ENCODE measurements at regions not wholly inside any gene's neighbourhood (a gene's known extent, or its start where the extent isn't known, plus 50 kb on each side); places are given as distances from the start of the nearest gene placed in this dataset.

DNA sequence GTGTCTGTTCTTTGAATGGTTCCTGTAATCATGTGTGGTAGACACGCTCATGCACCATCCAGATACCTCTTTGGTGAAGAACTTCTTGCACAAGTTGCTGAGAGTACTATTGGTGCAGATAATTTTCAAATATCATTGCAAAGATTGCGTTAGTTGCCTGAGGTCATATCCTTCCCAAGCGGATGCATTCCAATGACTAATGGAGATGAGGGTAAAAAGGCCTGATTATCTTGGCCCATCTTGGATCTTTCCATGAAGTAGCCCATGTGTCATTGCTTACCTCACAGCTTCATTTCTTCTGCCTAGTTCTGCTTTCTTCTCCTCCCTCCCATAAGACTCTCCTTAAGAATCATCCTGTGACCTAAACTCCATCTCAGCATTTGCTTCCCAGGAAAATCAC, 384.9 kb upstream of the CNKSR2 start:
- DNase-seq, result no peak
- no peaks in the 10 kb centered on the region for H3K4me1 ChIP-seq
- H3K27me3 ChIP-seq, result no peaks in the 10 kb centered on the region
- no peak for ATAC-seq
- H3K9me3 ChIP-seq, result no peaks in the 10 kb centered on the region
- TF ChIP-seq, protein P1, sequence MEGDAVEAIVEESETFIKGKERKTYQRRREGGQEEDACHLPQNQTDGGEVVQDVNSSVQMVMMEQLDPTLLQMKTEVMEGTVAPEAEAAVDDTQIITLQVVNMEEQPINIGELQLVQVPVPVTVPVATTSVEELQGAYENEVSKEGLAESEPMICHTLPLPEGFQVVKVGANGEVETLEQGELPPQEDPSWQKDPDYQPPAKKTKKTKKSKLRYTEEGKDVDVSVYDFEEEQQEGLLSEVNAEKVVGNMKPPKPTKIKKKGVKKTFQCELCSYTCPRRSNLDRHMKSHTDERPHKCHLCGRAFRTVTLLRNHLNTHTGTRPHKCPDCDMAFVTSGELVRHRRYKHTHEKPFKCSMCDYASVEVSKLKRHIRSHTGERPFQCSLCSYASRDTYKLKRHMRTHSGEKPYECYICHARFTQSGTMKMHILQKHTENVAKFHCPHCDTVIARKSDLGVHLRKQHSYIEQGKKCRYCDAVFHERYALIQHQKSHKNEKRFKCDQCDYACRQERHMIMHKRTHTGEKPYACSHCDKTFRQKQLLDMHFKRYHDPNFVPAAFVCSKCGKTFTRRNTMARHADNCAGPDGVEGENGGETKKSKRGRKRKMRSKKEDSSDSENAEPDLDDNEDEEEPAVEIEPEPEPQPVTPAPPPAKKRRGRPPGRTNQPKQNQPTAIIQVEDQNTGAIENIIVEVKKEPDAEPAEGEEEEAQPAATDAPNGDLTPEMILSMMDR (IDR thresholded peaks at IDR 0.05), result no peak
- H3K27ac ChIP-seq, result no peak overlapping the region
- no peak overlapping the region for H3K4me3 ChIP-seq
- no peaks in the 10 kb centered on the region for H3K36me3 ChIP-seq
- intact Hi-C loops (cut with DNase I), result no loop called here

DNA sequence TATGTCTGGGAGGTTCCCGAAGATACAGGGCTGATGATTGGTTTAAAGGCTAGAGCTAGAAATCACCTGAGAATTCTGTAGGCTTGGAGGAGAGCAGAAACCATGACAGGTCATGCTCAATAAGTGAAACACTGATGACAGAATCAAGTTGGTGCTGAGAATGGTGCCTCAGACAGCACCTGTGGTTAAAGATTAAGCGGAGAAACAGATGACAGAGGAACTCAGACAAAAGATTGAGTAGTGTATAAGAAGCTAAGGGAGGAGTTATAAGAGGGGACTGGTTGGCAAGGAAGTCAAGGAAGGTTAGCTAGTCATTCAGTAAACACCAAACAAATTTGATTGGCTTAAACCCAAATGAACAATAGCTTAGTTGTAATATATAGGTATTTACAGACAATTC, 385.4 kb upstream of the CNKSR2 start:
- no peak for DNase-seq
- ATAC-seq, result no peak
- Histone ChIP-seq H3K4me3 (no peak overlapping the region), H3K27ac (no peak overlapping the region), H3K36me3 (no peaks in the 10 kb centered on the region), H3K9me3 (no peaks in the 10 kb centered on the region), H3K27me3 (no peaks in the 10 kb centered on the region), H3K4me1 (no peaks in the 10 kb centered on the region)
- intact Hi-C loops (cut with DNase I), result no loop called here
- TF ChIP-seq, protein P1 (IDR thresholded peaks at IDR 0.05), result no peak

DNA sequence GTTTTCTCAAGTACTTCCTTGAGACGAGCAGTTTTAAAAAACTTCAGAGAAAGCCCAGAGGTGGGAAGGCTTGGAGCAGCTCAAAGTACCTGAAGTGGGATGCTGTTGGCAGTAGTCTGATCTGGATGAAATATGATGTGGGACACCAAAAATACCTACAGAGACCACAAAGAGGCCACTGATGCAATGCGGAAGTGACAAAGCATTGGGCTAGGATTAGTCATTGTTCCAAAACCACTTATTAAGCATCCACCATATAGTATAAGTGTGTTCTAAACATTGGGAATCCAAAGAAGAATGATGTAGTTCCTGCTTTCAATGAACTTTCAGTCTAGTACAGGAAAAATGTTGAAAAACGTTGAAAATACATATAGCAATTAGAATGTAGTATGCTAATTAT, 386.1 kb upstream of the CNKSR2 start:
- Histone ChIP-seq H3K27me3 (no peaks in the 10 kb centered on the region), H3K36me3 (no peaks in the 10 kb centered on the region), H3K4me1 (no peaks in the 10 kb centered on the region), H3K27ac (no peak overlapping the region), H3K9me3 (no peaks in the 10 kb centered on the region), H3K4me3 (no peak overlapping the region)
- intact Hi-C loops (cut with DNase I), result no loop called here
- ATAC-seq (no peak), DNase-seq (no peak)
- TF ChIP-seq, protein P1 (IDR thresholded peaks at IDR 0.05), result no peak

DNA sequence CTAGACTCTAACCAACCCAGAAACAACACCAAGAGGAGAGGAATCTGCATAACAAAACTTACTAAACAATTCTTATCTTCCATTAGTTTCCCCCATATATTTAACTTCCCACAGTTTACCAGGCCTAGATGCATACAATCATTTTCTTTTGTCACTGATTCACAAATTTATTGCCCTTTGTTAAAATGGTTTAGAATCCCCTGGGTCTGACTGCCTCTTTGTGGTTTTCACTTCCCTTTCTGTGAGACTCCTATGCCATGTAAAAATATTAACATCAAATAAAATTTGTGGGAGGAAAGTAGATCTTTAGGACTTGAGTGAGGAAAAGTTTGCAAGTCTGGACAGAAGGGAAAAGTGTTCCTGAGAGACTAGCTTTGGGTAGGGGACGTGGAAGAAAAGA, 393.8 kb upstream of the CNKSR2 start:
- TF ChIP-seq, protein P1 (IDR thresholded peaks at IDR 0.05), result no peak
- Histone ChIP-seq H3K4me1 (no peaks in the 10 kb centered on the region), H3K9me3 (no peaks in the 10 kb centered on the region), H3K36me3 (no peaks in the 10 kb centered on the region), H3K27ac (no peak overlapping the region), H3K4me3 (no peak overlapping the region), H3K27me3 (no peaks in the 10 kb centered on the region)
- no peak for ATAC-seq
- intact Hi-C loops (cut with DNase I), result no loop called here
- DNase-seq, result no peak

DNA sequence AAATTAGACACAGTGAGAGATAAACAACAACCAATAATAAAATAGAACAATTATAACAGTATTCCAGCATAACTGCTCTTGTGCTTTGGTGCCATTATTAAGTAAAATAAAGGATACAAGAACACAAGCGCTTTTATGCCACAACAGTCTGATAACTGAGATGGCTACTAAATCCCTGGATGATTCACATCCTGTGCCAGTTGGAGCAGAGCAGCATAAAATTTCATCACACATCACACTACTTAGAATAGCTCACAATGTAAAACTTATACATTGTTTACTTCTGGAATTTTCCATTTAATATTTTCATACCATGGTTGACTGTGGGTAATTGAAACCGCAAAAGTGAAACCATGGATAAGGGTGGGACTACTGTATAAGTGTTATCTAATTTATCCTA, 399.9 kb upstream of the CNKSR2 start:
- intact Hi-C loops (cut with DNase I), result no loop called here
- Histone ChIP-seq H3K4me1 (no peaks in the 10 kb centered on the region), H3K27ac (no peak overlapping the region), H3K27me3 (no peaks in the 10 kb centered on the region), H3K36me3 (no peaks in the 10 kb centered on the region), H3K9me3 (no peaks in the 10 kb centered on the region), H3K4me3 (no peak overlapping the region)
- no peak for ATAC-seq
- no peak for DNase-seq
- TF ChIP-seq, protein P1 (IDR thresholded peaks at IDR 0.05), result no peak

DNA sequence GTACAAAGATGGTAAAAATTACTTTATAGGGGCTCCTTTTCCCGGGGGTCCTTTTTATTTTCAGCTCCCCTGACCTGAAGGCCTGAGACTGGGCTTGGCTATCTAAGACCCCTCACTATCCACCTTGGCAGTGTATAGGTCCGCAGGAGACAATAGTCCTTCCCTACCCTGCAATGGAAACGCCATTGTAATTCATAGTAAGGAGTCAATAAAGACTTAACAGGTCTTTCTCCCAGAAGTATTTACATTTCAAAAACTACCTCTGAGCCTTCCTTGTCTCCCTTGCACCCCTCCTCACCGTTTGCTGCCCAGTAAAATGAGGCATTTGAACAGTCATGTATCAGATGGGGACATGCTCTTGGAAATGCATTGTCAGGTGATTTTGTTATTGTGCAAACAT, 401.2 kb upstream of the CNKSR2 start:
- Histone ChIP-seq H3K27ac (no peak overlapping the region), H3K4me1 (no peaks in the 10 kb centered on the region), H3K36me3 (no peaks in the 10 kb centered on the region), H3K27me3 (no peaks in the 10 kb centered on the region), H3K4me3 (no peak overlapping the region), H3K9me3 (no peaks in the 10 kb centered on the region)
- intact Hi-C loops (cut with DNase I), result no loop called here
- no peak for ATAC-seq
- no peak for DNase-seq
- TF ChIP-seq, protein P1 (IDR thresholded peaks at IDR 0.05), result no peak

All from upper lobe of right lung (tissue), 1 donor.